VCaP (cell line): ENCODE measurements at regions not wholly inside any gene's neighbourhood (a gene's known extent, or its start where the extent isn't known, plus 50 kb on each side); places are given as distances from the start of the nearest gene placed in this dataset.

Experiments used
- H3K27ac ChIP-seq: fragments of 450-650 bp; 2 replicates; pipeline ENCODE4 v1.5.1; 2017
- TF ChIP-seq, protein P1 (sequence below): fragments of 450-650 bp; conservative IDR thresholded peaks from 2 replicates; pipeline ENCODE4 v1.5.1; 2017; ENCODE audit warnings: mild to moderate bottlenecking, moderate library complexity

DNA sequence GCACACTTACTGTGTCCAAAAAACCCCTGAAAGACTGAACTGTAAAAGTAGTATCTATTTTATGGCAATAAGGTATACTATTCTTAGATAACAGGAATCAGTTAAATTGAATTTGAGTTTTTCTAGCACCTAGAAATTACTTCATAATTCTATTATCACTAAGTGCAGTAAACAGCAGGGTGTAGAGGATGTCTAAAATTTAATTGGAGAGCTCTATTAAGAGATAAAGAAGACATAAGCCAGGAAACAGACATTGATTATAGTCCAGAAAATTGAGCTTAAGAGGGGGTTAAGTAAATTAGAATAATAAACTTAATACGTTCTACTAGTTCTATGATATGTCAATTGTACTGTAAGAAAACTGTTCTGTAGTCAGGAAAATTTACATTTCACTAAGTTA, 403.5 kb upstream of the CBLB start:
- TF ChIP-seq, protein P1, sequence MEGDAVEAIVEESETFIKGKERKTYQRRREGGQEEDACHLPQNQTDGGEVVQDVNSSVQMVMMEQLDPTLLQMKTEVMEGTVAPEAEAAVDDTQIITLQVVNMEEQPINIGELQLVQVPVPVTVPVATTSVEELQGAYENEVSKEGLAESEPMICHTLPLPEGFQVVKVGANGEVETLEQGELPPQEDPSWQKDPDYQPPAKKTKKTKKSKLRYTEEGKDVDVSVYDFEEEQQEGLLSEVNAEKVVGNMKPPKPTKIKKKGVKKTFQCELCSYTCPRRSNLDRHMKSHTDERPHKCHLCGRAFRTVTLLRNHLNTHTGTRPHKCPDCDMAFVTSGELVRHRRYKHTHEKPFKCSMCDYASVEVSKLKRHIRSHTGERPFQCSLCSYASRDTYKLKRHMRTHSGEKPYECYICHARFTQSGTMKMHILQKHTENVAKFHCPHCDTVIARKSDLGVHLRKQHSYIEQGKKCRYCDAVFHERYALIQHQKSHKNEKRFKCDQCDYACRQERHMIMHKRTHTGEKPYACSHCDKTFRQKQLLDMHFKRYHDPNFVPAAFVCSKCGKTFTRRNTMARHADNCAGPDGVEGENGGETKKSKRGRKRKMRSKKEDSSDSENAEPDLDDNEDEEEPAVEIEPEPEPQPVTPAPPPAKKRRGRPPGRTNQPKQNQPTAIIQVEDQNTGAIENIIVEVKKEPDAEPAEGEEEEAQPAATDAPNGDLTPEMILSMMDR: no peak
- H3K27ac ChIP-seq: no peak overlapping the region

DNA sequence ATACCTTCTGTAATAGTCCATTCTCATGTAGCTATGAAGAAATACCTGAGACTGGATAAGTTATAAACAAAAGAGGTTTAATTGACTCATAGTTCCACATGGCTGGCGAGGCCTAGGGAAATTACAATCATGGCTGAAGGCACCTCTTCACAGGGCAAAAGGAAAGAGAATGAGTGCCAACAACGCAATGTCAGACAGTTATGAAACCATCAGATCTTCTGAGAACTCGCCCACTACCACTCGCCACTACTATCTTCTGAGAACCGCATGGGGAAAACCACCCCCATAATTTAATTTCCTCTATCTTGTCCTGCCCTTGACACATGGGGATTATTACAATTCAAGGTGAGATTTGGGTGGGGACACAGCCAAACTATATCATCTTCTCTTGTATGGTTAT, 406.8 kb upstream of the CBLB start:
- H3K27ac ChIP-seq: no peak overlapping the region
- TF ChIP-seq, protein P1: no peak

DNA sequence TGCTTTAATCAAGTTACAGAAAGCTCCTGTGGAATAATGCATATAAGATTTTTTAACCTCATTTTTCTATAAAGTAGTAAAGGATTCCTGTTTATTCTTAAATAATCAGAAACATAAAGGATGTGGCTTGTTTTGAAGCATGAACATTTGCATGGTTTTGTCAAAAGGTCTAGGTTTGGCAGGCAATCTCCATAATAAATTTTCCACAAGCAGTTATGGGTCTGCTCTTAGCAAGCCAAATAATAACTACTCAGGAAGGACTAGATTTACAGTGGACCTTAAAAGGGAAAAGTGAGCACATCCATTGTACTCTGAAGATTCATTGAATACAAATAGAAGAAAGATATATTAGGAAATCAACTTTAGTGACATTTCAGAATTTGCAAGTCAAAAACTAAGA, 407.3 kb upstream of the CBLB start:
- H3K27ac ChIP-seq: no peak overlapping the region
- TF ChIP-seq, protein P1: no peak

DNA sequence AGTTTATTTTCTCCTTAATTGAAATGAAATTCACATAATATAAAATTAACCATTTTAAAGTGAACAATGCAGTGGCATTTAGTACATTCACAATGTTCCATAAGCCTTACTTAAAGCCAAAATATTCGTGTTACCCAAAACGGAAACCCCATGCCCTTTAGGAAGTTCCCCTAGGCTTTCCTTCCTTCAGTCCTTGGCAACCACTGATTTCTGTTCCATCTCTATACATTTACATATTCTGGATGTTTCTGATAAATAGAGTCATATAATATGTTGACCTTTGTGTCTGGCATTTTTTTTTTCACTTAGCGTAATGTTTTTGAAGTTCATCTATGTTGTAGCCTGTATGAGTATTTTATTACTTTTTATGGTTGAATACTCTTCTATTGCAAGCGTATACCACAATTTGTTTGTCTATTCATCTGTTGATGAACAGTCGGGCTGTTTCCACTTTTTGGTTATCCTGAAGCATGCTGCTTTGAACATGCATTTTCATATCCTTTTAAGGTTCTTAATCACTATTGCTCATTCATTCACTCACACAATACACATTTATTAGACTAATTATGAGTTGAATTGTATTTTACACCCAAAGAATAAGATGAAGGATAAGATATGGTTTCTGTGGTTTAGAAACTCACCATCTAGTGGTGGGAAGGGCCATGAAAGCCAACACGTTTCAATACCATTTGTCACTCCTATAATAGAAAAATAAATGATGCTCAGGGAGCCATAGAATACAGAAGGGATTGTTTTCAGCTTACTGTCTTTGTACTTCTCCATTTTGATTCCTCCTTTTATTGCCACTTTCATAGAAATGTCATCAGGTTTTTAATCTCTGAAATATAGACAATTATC, 408.2 kb upstream of the CBLB start:
- TF ChIP-seq, protein P1: 0 out of 2 replicates have a peak, but pooled peaks have one; percentile 17
- H3K27ac ChIP-seq: 0 out of 2 replicates have a peak overlapping the region, but pooled peaks have one; percentile 15

DNA sequence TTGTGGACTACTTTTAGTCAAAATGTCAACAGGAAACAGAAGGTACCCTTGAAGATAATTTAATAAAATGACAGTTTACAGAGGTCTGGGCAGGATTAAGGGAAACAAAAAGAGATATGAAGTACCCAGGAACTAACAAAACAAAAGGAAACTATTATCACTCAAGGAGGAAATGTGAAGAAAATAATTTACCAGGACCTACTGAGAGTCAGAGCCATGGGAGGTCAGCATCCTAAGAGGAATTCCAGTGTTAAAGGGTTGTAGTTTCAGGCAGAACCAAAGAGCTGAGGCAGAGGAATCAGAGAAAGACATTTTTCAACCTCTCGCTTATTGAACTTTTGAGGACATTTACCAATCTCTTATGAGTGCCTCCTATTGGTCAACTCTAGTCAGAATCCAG, 408.9 kb upstream of the CBLB start:
- TF ChIP-seq, protein P1: no peak
- H3K27ac ChIP-seq: 0 out of 2 replicates have a peak overlapping the region, but pooled peaks have one; percentile 15

DNA sequence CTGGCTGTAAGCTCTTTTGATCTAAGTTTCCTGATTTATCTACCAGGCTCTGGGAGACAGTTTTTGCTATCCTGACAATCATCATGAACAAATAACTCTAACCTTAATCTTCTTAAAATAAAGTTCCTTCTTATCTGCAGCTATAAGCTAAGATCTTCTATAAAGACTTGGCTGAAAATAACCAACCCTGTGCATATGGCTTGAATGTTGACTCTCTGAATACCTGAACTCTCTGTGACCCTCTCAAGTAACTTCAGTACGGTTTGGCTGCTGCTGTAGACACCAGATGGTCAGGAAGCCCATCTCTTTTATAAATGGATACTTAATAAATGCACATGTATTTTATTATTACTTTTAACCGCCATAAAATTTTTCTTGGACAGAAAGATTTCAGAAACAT, 412.4 kb upstream of the CBLB start:
- TF ChIP-seq, protein P1: no peak
- H3K27ac ChIP-seq: no peak overlapping the region

DNA sequence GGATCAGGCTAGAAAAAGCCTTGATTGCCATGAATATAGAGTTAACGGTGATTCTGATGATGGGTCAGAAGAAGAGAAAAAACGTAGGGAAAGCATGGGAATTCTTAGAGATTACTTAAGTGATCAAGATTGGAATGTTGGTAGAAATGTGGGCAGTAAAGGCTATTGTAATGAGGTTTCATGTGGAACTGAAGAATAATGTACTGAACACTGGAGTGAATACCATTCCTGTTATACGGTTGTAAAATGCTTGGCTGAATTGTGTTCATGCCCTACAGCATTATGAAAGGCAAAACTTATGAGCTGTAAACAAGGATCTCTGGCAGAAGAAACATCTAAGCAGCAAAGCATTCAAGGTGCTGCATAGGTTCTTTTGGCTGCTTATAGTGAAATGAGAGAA, 414.1 kb upstream of the CBLB start:
- H3K27ac ChIP-seq: no peak overlapping the region
- TF ChIP-seq, protein P1: no peak
